Upper lobe of left lung (tissue), 6 donors: ENCODE measurements at regions not wholly inside any gene's neighbourhood (a gene's known extent, or its start where the extent isn't known, plus 50 kb on each side); places are given as distances from the start of the nearest gene placed in this dataset.
"Not testable (repeated sequence)": the region's sequence is repeated elsewhere in the genome, so short reads cannot be mapped to it uniquely, and the experiment has no call there.

Experiments
- ATAC-seq, 2 donors: fragments of 200-7000 bp; cut with Tn5 transposase; one replicate each; pipeline ENCODE4 v1.9.1; 2022; ENCODE audit warnings: mild to moderate bottlenecking in 2 of 2, moderate library complexity in 2 of 2; ENCODE audit not compliant: low FRiP score in 2 of 2
- DNase-seq, 2 donors: peaks; one replicate each; pipeline ENCODE4 v3.0.0-alpha.2; 2019 to 2020
- H3K27ac ChIP-seq, 4 donors: fragments of 200-600 bp; sonication (generic); one replicate each; pipeline ENCODE4 v1.5.1; 2016 to 2019
- H3K27me3 ChIP-seq, 4 donors: fragments of 200-600 bp; sonication (generic); one replicate each; pipeline ENCODE4 v1.5.1; 2017 to 2019
- H3K36me3 ChIP-seq, 4 donors: fragments of 200-600 bp; sonication (generic); one replicate each; pipeline ENCODE4 v1.5.1; 2016 to 2019
- H3K4me1 ChIP-seq, 4 donors: fragments of 200-600 bp; sonication (generic); one replicate each; pipeline ENCODE4 v1.5.1; 2018 to 2019
- H3K4me3 ChIP-seq, 4 donors: fragments of 200-600 bp; sonication (generic); one replicate each; pipeline ENCODE4 v1.5.1; 2017 to 2019; ENCODE audit warnings: mild to moderate bottlenecking in 2 of 4, moderate library complexity in 1 of 4
- H3K9me3 ChIP-seq, 4 donors: fragments of 200-600 bp; sonication (generic); one replicate each; pipeline ENCODE4 v1.5.1; 2018 to 2019
- CTCF ChIP-seq, 6 experiments: fragments of 450-650 bp in 4 of 6; fragments of 200-600 bp in 2 of 6; sonication (generic) in 2 of 6; IDR thresholded peaks; one replicate each; pipeline ENCODE4 v1.5.1; 2016 to 2019; ENCODE audit warnings: antibody characterized with exemption in 6 of 6
- EP300 ChIP-seq, 4 donors: sonication (generic); formaldehyde crosslinking; IDR thresholded peaks; one replicate each; pipeline ENCODE4 v1.5.1; 2017; ENCODE audit warnings: antibody characterized with exemption in 4 of 4, control low read depth in 2 of 4
- POLR2A ChIP-seq, 4 donors: fragments of 450-650 bp; IDR thresholded peaks; one replicate each; pipeline ENCODE4 v1.5.1; 2016 to 2017; ENCODE audit warnings: antibody characterized with exemption in 4 of 4, mild to moderate bottlenecking in 2 of 4
- POLR2AphosphoS5 ChIP-seq, 2 donors: sonication (generic); formaldehyde crosslinking; IDR thresholded peaks; one replicate each; pipeline ENCODE4 v1.5.1; 2017; ENCODE audit warnings: antibody characterized with exemption in 2 of 2
- WGBS, 2 donors: methylation state at CpG; one replicate each; pipeline ENCODE4 v1.1.5; 2017 to 2018; 5-methylcytosine and 5-hydroxymethylcytosine counted together
- donor health status: DM: no; HTN: no; CAD: no; lungs with moderate emphysema.
- donor health status: DM: no; HTN: yes; CAD: no; lungs with severe emphysema.

GRCh38 chr9:110095776-110096175, 112.2 kb downstream of the C9orf152 start:
- Histone ChIP-seq H3K4me3 (no peak overlapping the region), H3K9me3 (no peaks in the 10 kb centered on the region), H3K27ac (peak overlapping the region in 2 of 4 donors; percentile 9 to 34), H3K36me3 (peaks cover 0 to 3% (median 0%) of the 10 kb centered on the region in 4 donors), H3K27me3 (no peaks in the 10 kb centered on the region), H3K4me1 (peaks cover 30 to 47% (median 31%) of the 10 kb centered on the region in 4 donors)
- 78 to 82% methylated on average over 2 of the region's 2 CpGs for WGBS, 2 donors
- TF ChIP-seq CTCF (IDR thresholded peaks at IDR 0.05) (no peak), POLR2A (IDR thresholded peaks at IDR 0.05) (no peak), POLR2AphosphoS5 (IDR thresholded peaks at IDR 0.05) (peak in 1 of 2 donors; percentile 7), EP300 (IDR thresholded peaks at IDR 0.05) (no peak)
- DNase-seq, result no peak
- no peak for ATAC-seq

- H3K36me3 ChIP-seq, H3K4me3 ChIP-seq, H3K9me3 ChIP-seq, ATAC-seq, DNase-seq, H3K27me3 ChIP-seq, H3K27ac ChIP-seq: not testable (repeated sequence)
- 67 to 77% methylated on average over 3 of the region's 3 CpGs for WGBS, 2 donors
- peaks cover 32 to 56% (median 34%) of the 10 kb centered on the region in 4 donors for H3K4me1 ChIP-seq
Observed at GRCh38 chr9:110096674-110097073, 111.3 kb downstream of the C9orf152 start.

- Histone ChIP-seq H3K4me3 (no peak overlapping the region), H3K36me3 (peaks cover 0 to 3% (median 0%) of the 10 kb centered on the region in 4 donors), H3K4me1 (peaks cover 48 to 77% (median 51%) of the 10 kb centered on the region in 4 donors), H3K9me3 (no peaks in the 10 kb centered on the region), H3K27me3 (no peaks in the 10 kb centered on the region), H3K27ac (peak overlapping the region in 1 of 4 donors; percentile 34)
- 64 to 65% methylated on average over 5 of the region's 5 CpGs for WGBS, 2 donors
- DNase-seq (no peak), ATAC-seq (peak in 1 of 2 donors; percentile 73)
- TF ChIP-seq EP300 (IDR thresholded peaks at IDR 0.05), result peak in 2 of 4 donors; percentile 37 to 52
- TF ChIP-seq POLR2A (IDR thresholded peaks at IDR 0.05), result no peak
- TF ChIP-seq POLR2AphosphoS5 (IDR thresholded peaks at IDR 0.05), result peak in 1 of 2 donors; percentile 45
- TF ChIP-seq CTCF (IDR thresholded peaks at IDR 0.05), result no peak
Observed at GRCh38 chr9:110099236-110100095, 108.5 kb downstream of the C9orf152 start.

GRCh38 chr9:110101531-110102161, 106.3 kb downstream of the C9orf152 start:
- no peak for ATAC-seq
- Histone ChIP-seq H3K27ac (peak overlapping the region in 3 of 4 donors; percentile 3 to 34 (median 8)), H3K27me3 (no peaks in the 10 kb centered on the region), H3K4me1 (peaks cover 36 to 79% (median 47%) of the 10 kb centered on the region in 4 donors), H3K9me3 (no peaks in the 10 kb centered on the region), H3K4me3 (no peak overlapping the region), H3K36me3 (peaks cover 0 to 3% (median 0%) of the 10 kb centered on the region in 4 donors)
- WGBS, 2 donors, result 67 to 78% methylated on average over 5 to 8 of the region's 8 CpGs
- no peak for DNase-seq
- no peak for TF ChIP-seq POLR2AphosphoS5 (IDR thresholded peaks at IDR 0.05)
- no peak for TF ChIP-seq CTCF (IDR thresholded peaks at IDR 0.05)
- TF ChIP-seq POLR2A (IDR thresholded peaks at IDR 0.05), result no peak
- TF ChIP-seq EP300 (IDR thresholded peaks at IDR 0.05), result no peak

- ATAC-seq (no peak), DNase-seq (no peak)
- Histone ChIP-seq H3K4me1 (peaks cover 35 to 75% (median 46%) of the 10 kb centered on the region in 4 donors), H3K4me3 (no peak overlapping the region), H3K27ac (peak overlapping the region; percentile 19 to 61 (median 40)), H3K9me3 (no peaks in the 10 kb centered on the region), H3K27me3 (no peaks in the 10 kb centered on the region), H3K36me3 (peaks cover 0 to 1% (median 0%) of the 10 kb centered on the region in 4 donors)
- TF ChIP-seq CTCF (IDR thresholded peaks at IDR 0.05) (no peak), POLR2AphosphoS5 (IDR thresholded peaks at IDR 0.05) (no peak), EP300 (IDR thresholded peaks at IDR 0.05) (no peak), POLR2A (IDR thresholded peaks at IDR 0.05) (no peak)
- 58 to 63% methylated on average over 2 of the region's 2 CpGs for WGBS, 2 donors
Observed at GRCh38 chr9:110103257-110103656, 104.7 kb downstream of the C9orf152 start.
